ENCODE measurements at regions not wholly inside any gene's neighbourhood (a gene's known extent, or its start where the extent isn't known, plus 50 kb on each side); places are given as distances from the start of the nearest gene placed in this dataset.
"Not testable (repeated sequence)": the region's sequence is repeated elsewhere in the genome, so short reads cannot be mapped to it uniquely, and the experiment has no call there.

DNA sequence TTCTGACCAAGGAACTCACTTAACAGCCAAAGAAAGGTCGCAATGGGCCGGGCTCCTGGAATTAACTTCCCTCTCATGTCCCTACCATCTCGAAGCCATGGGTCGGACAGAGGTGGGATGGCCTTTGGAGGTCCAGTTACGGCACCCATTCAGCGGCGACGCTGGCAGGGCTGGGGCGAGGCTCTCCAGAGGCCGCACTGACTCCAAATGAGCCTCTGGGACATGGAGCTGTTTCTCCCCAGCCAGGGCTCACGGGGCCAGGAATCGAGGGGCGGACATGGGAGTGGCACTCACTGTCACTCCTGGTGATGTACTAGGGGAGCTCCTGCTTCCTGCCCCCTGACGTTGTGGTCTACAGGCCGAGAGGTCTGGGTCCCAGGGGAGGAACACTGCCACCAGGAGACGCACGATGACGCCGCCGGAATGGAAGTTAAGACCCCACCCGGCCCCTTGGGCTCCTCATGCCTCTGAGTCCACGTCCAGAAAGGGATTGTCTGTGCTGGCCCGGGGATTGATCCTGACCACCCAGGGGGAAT lies 60.7 kb upstream of the METRNL start:
- no peak for DNase-seq (ENCODE audit: low read depth)

DNA sequence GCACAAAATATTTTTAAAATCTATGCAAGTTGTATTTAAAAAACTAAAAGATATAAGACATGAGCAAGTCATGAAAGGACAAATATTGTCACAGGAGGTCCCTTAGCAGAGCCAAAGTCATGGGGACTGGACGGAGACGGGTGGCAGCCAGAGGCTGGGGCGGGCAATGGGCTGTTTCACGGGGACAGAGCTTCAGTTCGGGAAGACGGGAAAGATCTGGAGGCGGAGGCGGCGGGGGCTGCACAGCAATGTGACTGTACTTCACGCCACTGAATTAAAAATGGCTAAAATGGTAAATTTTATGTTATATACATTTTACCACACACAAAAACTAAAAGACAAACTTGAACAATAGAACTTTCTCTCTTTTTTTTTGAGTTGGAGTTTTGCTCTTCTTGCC lies 60.0 kb upstream of the METRNL start:
- DNase-seq (ENCODE audit: low read depth): no peak

DNA sequence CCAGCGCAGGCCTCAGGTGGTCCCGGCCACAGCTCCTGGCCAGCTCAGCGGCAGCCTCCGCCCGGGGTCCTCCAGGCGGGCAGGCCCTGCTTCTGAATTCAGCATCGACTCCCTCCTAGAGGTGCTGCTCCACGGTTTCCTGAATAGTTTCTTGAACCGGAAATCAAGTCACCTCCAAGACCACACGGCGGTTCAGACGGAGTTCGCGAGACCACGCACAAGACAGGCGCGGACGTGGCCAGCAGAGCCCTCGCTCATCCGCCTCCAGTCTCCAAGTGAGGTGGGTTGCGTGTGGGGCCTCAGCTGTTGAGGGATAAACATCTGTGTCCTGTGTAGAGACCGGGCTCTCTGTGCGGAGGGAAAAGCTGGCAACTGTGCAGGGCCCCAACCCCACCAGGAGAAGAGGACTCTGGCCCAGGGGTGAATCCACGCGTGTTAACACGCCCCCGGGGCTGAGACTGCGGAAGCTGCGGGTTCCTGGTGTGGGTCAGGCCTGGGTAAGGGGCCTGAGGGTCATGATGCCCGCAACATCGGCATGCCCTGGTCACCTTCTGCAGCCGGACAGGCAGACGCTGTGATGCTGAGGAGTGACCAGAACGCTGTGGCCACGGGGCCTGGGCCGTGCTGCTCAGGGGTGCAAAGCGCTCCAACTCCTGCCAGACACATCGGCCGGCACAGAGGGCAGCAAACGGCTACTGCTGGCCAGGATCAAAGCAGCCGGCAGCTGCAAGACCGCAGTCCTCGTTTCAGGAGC lies 55.0 kb upstream of the METRNL start:
- DNase-seq (ENCODE audit: low read depth): no peak

DNA sequence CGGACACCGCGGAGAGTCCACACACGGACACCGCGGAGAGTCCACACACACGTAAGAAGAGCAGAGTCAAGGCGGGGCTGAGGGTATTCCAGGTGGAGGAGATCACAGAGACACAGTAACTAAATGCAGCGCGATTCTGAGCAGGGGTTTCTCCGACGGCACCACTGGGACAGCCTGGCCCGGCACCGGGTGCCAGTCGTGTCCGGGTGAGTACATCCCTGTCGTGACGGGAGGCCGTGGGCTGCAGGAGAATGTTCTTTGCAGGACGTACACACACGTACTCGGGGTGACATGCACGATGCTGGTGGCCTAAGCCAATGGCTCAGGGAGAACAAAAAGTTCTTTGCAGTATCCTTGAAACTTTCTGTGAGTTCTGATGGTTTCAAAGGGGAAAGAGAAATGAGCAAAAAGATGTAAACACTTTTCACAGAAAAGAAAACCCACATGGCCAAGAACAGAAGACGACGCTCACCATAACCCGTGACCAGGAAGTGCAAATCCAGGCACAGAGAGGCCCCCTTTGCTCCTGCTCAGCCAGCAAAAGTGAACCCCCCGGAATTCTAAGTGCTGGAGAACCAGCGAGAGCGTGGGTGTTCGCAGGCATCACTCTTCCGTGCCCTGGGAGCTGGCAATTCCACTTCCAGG lies 53.7 kb upstream of the METRNL start:
- no peak for DNase-seq (ENCODE audit: low read depth)

DNA sequence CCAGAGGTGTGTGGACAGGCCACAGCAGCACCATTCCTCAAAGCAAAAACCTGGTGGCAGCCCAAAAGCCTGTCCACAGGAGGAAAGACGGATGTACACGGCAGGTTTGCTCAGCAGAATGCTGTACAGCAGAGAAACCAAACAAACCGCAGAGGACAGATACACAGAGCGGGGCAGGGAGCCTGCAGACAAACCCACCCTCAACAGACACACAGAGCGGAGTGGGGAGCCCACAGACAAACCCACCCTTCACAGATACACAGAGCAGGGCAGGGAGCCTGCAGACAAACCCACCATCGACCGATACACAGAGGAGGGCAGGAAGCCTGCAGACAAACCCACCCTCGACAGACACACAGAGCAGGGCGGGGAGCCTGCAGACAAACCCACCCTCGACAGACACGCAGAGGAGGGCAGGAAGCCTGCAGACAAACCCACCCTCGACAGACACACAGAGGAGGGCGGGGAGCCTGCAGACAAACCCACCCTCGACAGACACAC lies 53.0 kb upstream of the METRNL start:
- no peak for DNase-seq (ENCODE audit: low read depth)

DNA sequence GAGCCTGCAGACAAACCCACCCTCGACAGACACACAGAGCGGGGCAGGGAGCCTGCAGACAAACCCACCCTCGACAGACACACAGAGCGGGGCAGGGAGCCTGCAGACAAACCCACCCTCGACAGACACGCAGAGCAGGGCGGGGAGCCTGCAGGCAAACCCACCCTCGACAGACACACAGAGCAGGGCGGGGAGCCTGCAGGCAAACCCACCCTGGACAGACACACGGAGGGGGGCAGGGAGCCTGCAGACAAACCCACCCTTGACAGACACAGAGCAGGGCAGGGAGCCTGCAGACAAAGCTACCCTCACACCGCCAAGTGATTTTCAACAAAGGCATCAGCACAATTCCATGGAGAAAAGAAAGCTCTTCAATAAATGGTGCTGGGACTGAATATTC lies 52.5 kb upstream of the METRNL start:
- not testable (repeated sequence) for DNase-seq (ENCODE audit: low read depth)

DNA sequence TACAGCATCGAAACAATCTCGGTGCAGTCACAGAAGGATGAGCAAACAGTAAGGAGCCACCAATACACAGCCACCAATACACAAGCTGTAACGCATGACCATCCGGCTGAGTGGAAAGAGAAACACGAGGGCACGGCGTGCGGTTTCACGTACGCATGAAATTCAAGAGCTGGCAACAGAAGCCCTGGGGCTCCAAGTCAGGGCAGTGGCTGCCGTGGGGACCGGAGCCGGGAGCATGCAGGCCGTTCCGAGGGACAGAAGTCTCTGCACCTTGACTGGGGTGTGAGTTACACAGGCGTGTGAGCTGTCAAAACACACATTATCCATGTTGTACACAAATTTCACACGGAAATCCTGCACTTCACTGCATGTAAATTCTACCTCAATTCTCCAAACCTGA lies 50.6 kb upstream of the METRNL start:
- DNase-seq (ENCODE audit: low read depth): no peak

DNA sequence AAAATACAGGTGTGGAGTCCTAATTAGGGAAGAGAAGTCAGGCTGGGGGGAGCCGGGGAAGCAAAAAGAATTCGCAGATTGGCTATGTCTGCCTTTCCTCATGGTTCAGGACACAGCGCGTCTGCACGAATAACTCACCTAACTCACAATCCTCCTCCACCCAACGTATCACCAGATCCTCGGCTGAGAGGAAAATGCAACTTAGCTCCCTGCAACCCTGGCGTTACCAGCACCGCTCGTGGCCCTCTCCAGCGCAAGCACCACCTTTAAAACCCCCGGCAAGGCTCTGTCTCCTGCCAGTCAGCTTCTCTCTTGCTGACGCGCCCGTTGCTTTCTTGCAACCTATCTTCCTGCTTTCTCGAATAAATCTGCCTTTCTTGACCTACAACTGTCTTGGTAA lies 49.8 kb upstream of the METRNL start:
- DNase-seq (ENCODE audit: low read depth): no peak

All from myocyte (in vitro differentiated cells).